ENCODE measurements at regions not wholly inside any gene's neighbourhood (a gene's known extent, or its start where the extent isn't known, plus 50 kb on each side); places are given as distances from the start of the nearest gene placed in this dataset.

- H3K18ac ChIP-seq (ENCODE audit: low read length): no peak overlapping the region
- H3K79me1 ChIP-seq (ENCODE audit: low read length): no peaks in the 10 kb centered on the region
- H3K79me2 ChIP-seq (ENCODE audit: control insufficient read depth, insufficient read depth, low read length): no peaks in the 10 kb centered on the region
- no peak overlapping the region for H2AK5ac ChIP-seq (ENCODE audit: low read length)
- H4K8ac ChIP-seq (ENCODE audit: low read depth, low read length): no peak overlapping the region
- H3K4me3 ChIP-seq (ENCODE audit: low read length): no peak overlapping the region
- no peak overlapping the region for H3K56ac ChIP-seq (ENCODE audit: low read length)
- H3K23ac ChIP-seq (ENCODE audit: low read length): no peak overlapping the region
- no peak overlapping the region for H3K9ac ChIP-seq (ENCODE audit: low read length)
- no peaks in the 10 kb centered on the region for H3K36me3 ChIP-seq (ENCODE audit: control insufficient read depth, insufficient read depth, low read length)
- no peak overlapping the region for H3K27ac ChIP-seq (ENCODE audit: low read depth, low read length)
- no peak overlapping the region for H4K5ac ChIP-seq (ENCODE audit: low read length)
- no peak overlapping the region for H2BK120ac ChIP-seq (ENCODE audit: low read depth, low read length)
- DNase-seq: peak; percentile 30
- WGBS (ENCODE audit: extremely low coverage, insufficient coverage, low lambda C conversion rate): no CpG with 5 or more reads among the region's 5 CpGs
- H3K4ac ChIP-seq (ENCODE audit: low read depth, low read length): no peak overlapping the region
- H2BK5ac ChIP-seq (ENCODE audit: low read length): no peak overlapping the region
- H3K4me2 ChIP-seq (ENCODE audit: low read length): no peak overlapping the region
- peaks cover 2% of the 10 kb centered on the region for H3K4me1 ChIP-seq (ENCODE audit: control insufficient read depth, low read depth, low read length)
- no peaks in the 10 kb centered on the region for H3K27me3 ChIP-seq (ENCODE audit: insufficient read depth, low read length, poor library complexity)
- no peak overlapping the region for H2BK15ac ChIP-seq (replicated peaks; ENCODE audit: low read depth)
These were observed 389.9 kb upstream of the RGMA start for GRCh38 chr15:93478947-93479346.

DNA sequence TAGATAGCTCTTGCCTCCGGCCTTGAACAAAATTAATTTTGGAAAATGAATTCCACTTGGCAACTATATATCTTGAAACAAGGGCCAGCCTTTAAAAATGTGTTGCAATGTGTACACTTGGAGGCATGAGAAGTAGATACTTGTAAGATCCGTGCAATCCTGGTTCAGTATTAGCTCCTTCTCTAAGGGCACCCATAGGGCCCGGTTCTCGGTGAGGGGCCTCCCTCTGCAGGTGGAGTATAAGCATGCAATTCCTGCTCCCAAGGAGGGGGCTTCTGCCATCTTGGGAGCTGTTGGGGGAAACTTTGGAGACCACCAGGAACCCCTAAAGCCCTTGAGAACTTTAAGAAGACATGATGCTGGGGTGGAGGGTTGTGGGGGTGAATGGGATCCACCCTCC lies 388.7 kb upstream of the RGMA start:
- no peak overlapping the region for H3K4me3 ChIP-seq (ENCODE audit: low read length)
- no CpG with 5 or more reads among the region's 4 CpGs for WGBS (ENCODE audit: extremely low coverage, insufficient coverage, low lambda C conversion rate)

DNA sequence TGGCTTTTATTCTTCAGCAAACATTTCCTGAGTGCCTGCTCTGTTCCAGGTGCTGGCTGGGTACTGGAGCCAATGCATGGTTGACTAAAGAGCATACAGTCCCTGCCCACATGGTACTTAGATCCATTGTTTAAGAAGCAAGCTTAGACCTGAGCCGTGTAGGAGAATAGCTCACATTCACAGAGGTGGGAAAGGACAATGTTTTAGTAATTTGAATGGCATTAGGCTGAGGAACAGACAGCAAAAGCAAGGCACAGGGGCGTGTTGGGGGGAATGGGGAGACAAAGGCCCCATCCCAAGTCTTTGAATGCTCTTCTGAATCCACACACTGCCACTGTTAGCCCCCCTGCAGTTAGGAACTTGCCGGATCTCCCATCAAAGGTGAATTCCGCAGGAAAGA lies 388.2 kb upstream of the RGMA start:
- Histone ChIP-seq H3K4me3 (ENCODE audit: low read length) (no peak overlapping the region), H3K27me3 (ENCODE audit: insufficient read depth, low read length, poor library complexity) (no peaks in the 10 kb centered on the region)
- no CpG with 5 or more reads among the region's 4 CpGs for WGBS (ENCODE audit: extremely low coverage, insufficient coverage, low lambda C conversion rate)

More for the DNA sequence above, 388.7 kb upstream of the RGMA start:
- no peaks in the 10 kb centered on the region for H3K79me1 ChIP-seq (ENCODE audit: low read length)
- no peak overlapping the region for H2BK15ac ChIP-seq (replicated peaks; ENCODE audit: low read depth)
- no peak overlapping the region for H3K9ac ChIP-seq (ENCODE audit: low read length)
- no peak overlapping the region for H3K4ac ChIP-seq (ENCODE audit: low read depth, low read length)
- H4K5ac ChIP-seq (ENCODE audit: low read length): no peak overlapping the region
- H3K27me3 ChIP-seq (ENCODE audit: insufficient read depth, low read length, poor library complexity): no peaks in the 10 kb centered on the region
- H3K4me2 ChIP-seq (ENCODE audit: low read length): no peak overlapping the region
- DNase-seq: no peak
- no peaks in the 10 kb centered on the region for H3K36me3 ChIP-seq (ENCODE audit: control insufficient read depth, insufficient read depth, low read length)
- no peak overlapping the region for H2BK120ac ChIP-seq (ENCODE audit: low read depth, low read length)
- no peak overlapping the region for H4K8ac ChIP-seq (ENCODE audit: low read depth, low read length)
- H3K18ac ChIP-seq (ENCODE audit: low read length): no peak overlapping the region
- peaks cover 2% of the 10 kb centered on the region for H3K4me1 ChIP-seq (ENCODE audit: control insufficient read depth, low read depth, low read length)
- no peak overlapping the region for H2AK5ac ChIP-seq (ENCODE audit: low read length)
- H2BK5ac ChIP-seq (ENCODE audit: low read length): no peak overlapping the region
- H3K79me2 ChIP-seq (ENCODE audit: control insufficient read depth, insufficient read depth, low read length): no peaks in the 10 kb centered on the region
- no peak overlapping the region for H3K23ac ChIP-seq (ENCODE audit: low read length)
- no peak overlapping the region for H3K27ac ChIP-seq (ENCODE audit: low read depth, low read length)
- H3K56ac ChIP-seq (ENCODE audit: low read length): no peak overlapping the region

GRCh38 chr15:93476491-93477177 lies 387.6 kb upstream of the RGMA start:
- Histone ChIP-seq H3K18ac (ENCODE audit: low read length) (no peak overlapping the region), H3K27me3 (ENCODE audit: insufficient read depth, low read length, poor library complexity) (no peaks in the 10 kb centered on the region), H3K9ac (ENCODE audit: low read length) (no peak overlapping the region), H3K4me1 (ENCODE audit: control insufficient read depth, low read depth, low read length) (peaks cover 2% of the 10 kb centered on the region), H3K4me3 (ENCODE audit: low read length) (no peak overlapping the region), H3K4ac (ENCODE audit: low read depth, low read length) (peak overlapping the region; percentile 1), H4K5ac (ENCODE audit: low read length) (no peak overlapping the region), H2AK5ac (ENCODE audit: low read length) (no peak overlapping the region), H3K23ac (ENCODE audit: low read length) (no peak overlapping the region), H3K4me2 (ENCODE audit: low read length) (no peak overlapping the region), H2BK15ac (replicated peaks; ENCODE audit: low read depth) (no peak overlapping the region), H2BK5ac (ENCODE audit: low read length) (no peak overlapping the region), H3K56ac (ENCODE audit: low read length) (no peak overlapping the region), H3K27ac (ENCODE audit: low read depth, low read length) (no peak overlapping the region), H4K8ac (ENCODE audit: low read depth, low read length) (no peak overlapping the region), H3K79me2 (ENCODE audit: control insufficient read depth, insufficient read depth, low read length) (no peaks in the 10 kb centered on the region), H3K36me3 (ENCODE audit: control insufficient read depth, insufficient read depth, low read length) (no peaks in the 10 kb centered on the region), H2BK120ac (ENCODE audit: low read depth, low read length) (no peak overlapping the region), H3K79me1 (ENCODE audit: low read length) (no peaks in the 10 kb centered on the region)
- no peak for DNase-seq
- no CpG with 5 or more reads among the region's 8 CpGs for WGBS (ENCODE audit: extremely low coverage, insufficient coverage, low lambda C conversion rate)

More for the DNA sequence above, 388.2 kb upstream of the RGMA start:
- no peak overlapping the region for H3K23ac ChIP-seq (ENCODE audit: low read length)
- peak; percentile 37 for DNase-seq
- H2BK15ac ChIP-seq (replicated peaks; ENCODE audit: low read depth): no peak overlapping the region
- peak overlapping the region; percentile 37 for H3K56ac ChIP-seq (ENCODE audit: low read length)
- H2BK5ac ChIP-seq (ENCODE audit: low read length): no peak overlapping the region
- H2AK5ac ChIP-seq (ENCODE audit: low read length): no peak overlapping the region
- H3K4ac ChIP-seq (ENCODE audit: low read depth, low read length): no peak overlapping the region
- H3K27ac ChIP-seq (ENCODE audit: low read depth, low read length): no peak overlapping the region
- no peaks in the 10 kb centered on the region for H3K36me3 ChIP-seq (ENCODE audit: control insufficient read depth, insufficient read depth, low read length)
- no peak overlapping the region for H3K18ac ChIP-seq (ENCODE audit: low read length)
- H3K79me1 ChIP-seq (ENCODE audit: low read length): no peaks in the 10 kb centered on the region
- H2BK120ac ChIP-seq (ENCODE audit: low read depth, low read length): no peak overlapping the region
- no peak overlapping the region for H3K4me2 ChIP-seq (ENCODE audit: low read length)
- H4K8ac ChIP-seq (ENCODE audit: low read depth, low read length): no peak overlapping the region
- no peak overlapping the region for H3K9ac ChIP-seq (ENCODE audit: low read length)
- no peaks in the 10 kb centered on the region for H3K79me2 ChIP-seq (ENCODE audit: control insufficient read depth, insufficient read depth, low read length)
- H3K4me1 ChIP-seq (ENCODE audit: control insufficient read depth, low read depth, low read length): peaks cover 2% of the 10 kb centered on the region
- no peak overlapping the region for H4K5ac ChIP-seq (ENCODE audit: low read length)

GRCh38 chr15:93474728-93475127 lies 385.7 kb upstream of the RGMA start:
- no peak overlapping the region for H3K4ac ChIP-seq (ENCODE audit: low read depth, low read length)
- H3K9ac ChIP-seq (ENCODE audit: low read length): no peak overlapping the region
- H3K4me1 ChIP-seq (ENCODE audit: control insufficient read depth, low read depth, low read length): peaks cover 2% of the 10 kb centered on the region
- WGBS (ENCODE audit: extremely low coverage, insufficient coverage, low lambda C conversion rate): no CpG with 5 or more reads among the region's 9 CpGs
- no peak overlapping the region for H3K18ac ChIP-seq (ENCODE audit: low read length)
- H4K5ac ChIP-seq (ENCODE audit: low read length): no peak overlapping the region
- H3K27me3 ChIP-seq (ENCODE audit: insufficient read depth, low read length, poor library complexity): no peaks in the 10 kb centered on the region
- H3K23ac ChIP-seq (ENCODE audit: low read length): no peak overlapping the region
- no peak overlapping the region for H3K27ac ChIP-seq (ENCODE audit: low read depth, low read length)
- no peaks in the 10 kb centered on the region for H3K36me3 ChIP-seq (ENCODE audit: control insufficient read depth, insufficient read depth, low read length)
- DNase-seq: no peak
- no peak overlapping the region for H4K8ac ChIP-seq (ENCODE audit: low read depth, low read length)
- H3K79me1 ChIP-seq (ENCODE audit: low read length): no peaks in the 10 kb centered on the region
- no peak overlapping the region for H3K4me3 ChIP-seq (ENCODE audit: low read length)
- H3K79me2 ChIP-seq (ENCODE audit: control insufficient read depth, insufficient read depth, low read length): no peaks in the 10 kb centered on the region
- H2AK5ac ChIP-seq (ENCODE audit: low read length): no peak overlapping the region
- no peak overlapping the region for H3K4me2 ChIP-seq (ENCODE audit: low read length)
- no peak overlapping the region for H3K56ac ChIP-seq (ENCODE audit: low read length)
- no peak overlapping the region for H2BK15ac ChIP-seq (replicated peaks; ENCODE audit: low read depth)
- H2BK120ac ChIP-seq (ENCODE audit: low read depth, low read length): no peak overlapping the region
- no peak overlapping the region for H2BK5ac ChIP-seq (ENCODE audit: low read length)

DNA sequence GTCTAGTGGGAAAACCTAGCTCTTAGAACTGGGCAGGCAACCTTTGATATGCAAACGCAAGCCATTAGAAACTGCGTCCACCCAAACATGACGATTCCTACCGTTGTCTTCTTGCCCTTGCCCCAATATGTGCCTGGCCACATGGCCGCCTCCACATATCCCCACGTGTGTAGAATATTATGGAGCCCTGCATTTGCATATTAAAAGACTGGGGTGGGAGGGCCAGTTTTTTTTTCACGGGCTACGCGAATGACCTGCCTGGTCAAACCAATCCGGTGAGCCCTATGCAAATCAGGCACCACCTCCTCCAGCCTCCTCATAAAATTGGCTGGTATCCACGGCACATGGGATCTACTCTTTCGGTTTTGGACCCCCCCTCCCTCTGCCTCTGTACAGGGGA lies 381.0 kb upstream of the RGMA start:
- no peak for DNase-seq
- no CpG with 5 or more reads among the region's 12 CpGs for WGBS (ENCODE audit: extremely low coverage, insufficient coverage, low lambda C conversion rate)
- Histone ChIP-seq H3K79me2 (ENCODE audit: control insufficient read depth, insufficient read depth, low read length) (no peaks in the 10 kb centered on the region), H2BK120ac (ENCODE audit: low read depth, low read length) (no peak overlapping the region), H2BK15ac (replicated peaks; ENCODE audit: low read depth) (no peak overlapping the region), H3K4me1 (ENCODE audit: control insufficient read depth, low read depth, low read length) (no peaks in the 10 kb centered on the region), H3K4me3 (ENCODE audit: low read length) (no peak overlapping the region), H3K36me3 (ENCODE audit: control insufficient read depth, insufficient read depth, low read length) (no peaks in the 10 kb centered on the region), H3K56ac (ENCODE audit: low read length) (no peak overlapping the region), H3K23ac (ENCODE audit: low read length) (no peak overlapping the region), H3K18ac (ENCODE audit: low read length) (no peak overlapping the region), H3K4ac (ENCODE audit: low read depth, low read length) (no peak overlapping the region), H4K8ac (ENCODE audit: low read depth, low read length) (no peak overlapping the region), H2AK5ac (ENCODE audit: low read length) (no peak overlapping the region), H3K79me1 (ENCODE audit: low read length) (no peaks in the 10 kb centered on the region), H3K27me3 (ENCODE audit: insufficient read depth, low read length, poor library complexity) (no peaks in the 10 kb centered on the region), H2BK5ac (ENCODE audit: low read length) (no peak overlapping the region), H3K4me2 (ENCODE audit: low read length) (no peak overlapping the region), H3K27ac (ENCODE audit: low read depth, low read length) (no peak overlapping the region), H4K5ac (ENCODE audit: low read length) (no peak overlapping the region), H3K9ac (ENCODE audit: low read length) (no peak overlapping the region)
